Upper lobe of left lung (tissue), 4 donors: ENCODE measurements at regions not wholly inside any gene's neighbourhood (a gene's known extent, or its start where the extent isn't known, plus 50 kb on each side); places are given as distances from the start of the nearest gene placed in this dataset.

Experiments
- CTCF ChIP-seq, 6 experiments: fragments of 450-650 bp in 4 of 6; fragments of 200-600 bp in 2 of 6; sonication (generic) in 2 of 6; IDR thresholded peaks; one replicate each; pipeline ENCODE4 v1.5.1; 2016 to 2019; ENCODE audit warnings: antibody characterized with exemption in 6 of 6
- POLR2AphosphoS5 ChIP-seq, 2 donors: sonication (generic); formaldehyde crosslinking; IDR thresholded peaks; one replicate each; pipeline ENCODE4 v1.5.1; 2017; ENCODE audit warnings: antibody characterized with exemption in 2 of 2

GRCh38 chr11:45457649-45458048 lies 171.5 kb upstream of the SYT13 start:
- TF ChIP-seq CTCF (IDR thresholded peaks at IDR 0.05) (no peak), POLR2AphosphoS5 (IDR thresholded peaks at IDR 0.05) (no peak)
